Loucy (cell line): ENCODE measurements at regions not wholly inside any gene's neighbourhood (a gene's known extent, or its start where the extent isn't known, plus 50 kb on each side); places are given as distances from the start of the nearest gene placed in this dataset.

ENCODE experiments used
- H2AFZ ChIP-seq: fragments of 200-600 bp; sonication (generic); 2 replicates; pipeline ENCODE4 v1.6.0; 2016; ENCODE audit warnings: antibody characterized with exemption, mild to moderate bottlenecking, low read length, moderate library complexity
- H3F3A ChIP-seq: fragments of 200-600 bp; 2 replicates; pipeline ENCODE4 v1.6.0; 2016; ENCODE audit warnings: antibody characterized with exemption, low read depth, mild to moderate bottlenecking
- H3K27me3 ChIP-seq: fragments of 200-600 bp; sonication (generic); 2 replicates; pipeline ENCODE4 v1.6.1; 2014; ENCODE audit warnings: low read length, mild to moderate bottlenecking; ENCODE audit not compliant: insufficient read depth, poor library complexity, severe bottlenecking
- H3K36me3 ChIP-seq: fragments of 200-600 bp; sonication (generic); 2 replicates; pipeline ENCODE4 v1.6.1; 2016; ENCODE audit warnings: low read length; ENCODE audit not compliant: insufficient read depth
- H3K4me1 ChIP-seq: fragments of 200-600 bp; sonication (generic); 2 replicates; pipeline ENCODE4 v1.5.1; 2014; ENCODE audit warnings: low read length, mild to moderate bottlenecking; ENCODE audit not compliant: insufficient read depth, poor library complexity, severe bottlenecking
- H3K4me2 ChIP-seq: fragments of 200-600 bp; sonication (generic); 2 replicates; pipeline ENCODE4 v1.6.0; 2014; ENCODE audit warnings: antibody characterized with exemption, low read length, low read depth, mild to moderate bottlenecking; ENCODE audit not compliant: poor library complexity, severe bottlenecking
- H3K4me3 ChIP-seq: fragments of 200-600 bp; sonication (generic); 2 replicates; pipeline ENCODE4 v1.5.1; 2014; ENCODE audit warnings: low read length, mild to moderate bottlenecking, mixed read lengths; ENCODE audit not compliant: poor library complexity, severe bottlenecking
- H3K79me2 ChIP-seq: fragments of 200-600 bp; sonication (generic); 2 replicates; pipeline ENCODE4 v1.6.1; 2014; ENCODE audit warnings: low read length; ENCODE audit not compliant: insufficient read depth
- H3K9ac ChIP-seq: fragments of 200-600 bp; sonication (generic); 2 replicates; pipeline ENCODE4 v1.6.0; 2014; ENCODE audit warnings: mild to moderate bottlenecking, low read depth, low read length, moderate library complexity; ENCODE audit not compliant: poor library complexity, severe bottlenecking
- H3K9me2 ChIP-seq: fragments of 200-600 bp; sonication (generic); replicated peaks from 2 replicates; pipeline ENCODE4 v1.6.1; 2016; ENCODE audit warnings: low read depth, low read length, mixed read lengths
- H3K9me3 ChIP-seq: fragments of 200-600 bp; sonication (generic); 2 replicates; pipeline ENCODE4 v1.6.1; 2014; ENCODE audit warnings: mild to moderate bottlenecking, antibody characterized with exemption, low read length, low read depth; ENCODE audit not compliant: insufficient read depth
- H4K20me1 ChIP-seq: fragments of 200-600 bp; sonication (generic); 2 replicates; pipeline ENCODE4 v1.6.0; 2014; ENCODE audit warnings: antibody characterized with exemption, low read length, mild to moderate bottlenecking; ENCODE audit not compliant: insufficient read depth, poor library complexity, severe bottlenecking
- CTCF ChIP-seq: fragments of 200-600 bp; sonication (generic); conservative IDR thresholded peaks from 2 replicates; pipeline ENCODE4 v1.5.1; 2014; ENCODE audit warnings: mild to moderate bottlenecking, antibody characterized with exemption, low read length
- EZH2phosphoT487 ChIP-seq: fragments of 200-600 bp; IDR thresholded peaks from 2 replicates; pipeline ENCODE4 v1.6.1; 2018; ENCODE audit warnings: antibody characterized with exemption, mild to moderate bottlenecking, moderate library complexity, borderline replicate concordance

GRCh38 chrX:39981946-39982345 is 115.8 kb downstream of the BCOR start:
- Histone ChIP-seq H3K4me2 (no peak overlapping the region), H3K9ac (no peak overlapping the region), H3F3A (no peaks in the 10 kb centered on the region), H3K27me3 (no peaks in the 10 kb centered on the region), H4K20me1 (no peaks in the 10 kb centered on the region), H2AFZ (no peak overlapping the region), H3K4me3 (no peak overlapping the region), H3K9me2 (no peaks in the 10 kb centered on the region), H3K4me1 (peaks cover 8% of the 10 kb centered on the region), H3K79me2 (no peaks in the 10 kb centered on the region), H3K9me3 (no peaks in the 10 kb centered on the region), H3K36me3 (no peaks in the 10 kb centered on the region)
- no peak for TF ChIP-seq EZH2phosphoT487
- no peak for TF ChIP-seq CTCF

GRCh38 chrX:39982948-39983347 is 114.8 kb downstream of the BCOR start:
- H3K4me2 ChIP-seq: no peak overlapping the region
- H2AFZ ChIP-seq: no peak overlapping the region
- H3K4me1 ChIP-seq: peaks cover 8% of the 10 kb centered on the region
- H3K27me3 ChIP-seq: no peaks in the 10 kb centered on the region
- H3K36me3 ChIP-seq: no peaks in the 10 kb centered on the region
- H3F3A ChIP-seq: no peaks in the 10 kb centered on the region
- no peaks in the 10 kb centered on the region for H3K9me3 ChIP-seq
- no peaks in the 10 kb centered on the region for H4K20me1 ChIP-seq
- H3K4me3 ChIP-seq: no peak overlapping the region
- no peaks in the 10 kb centered on the region for H3K79me2 ChIP-seq
- H3K9me2 ChIP-seq: no peaks in the 10 kb centered on the region
- H3K9ac ChIP-seq: no peak overlapping the region
- no peak for TF ChIP-seq CTCF
- no peak for TF ChIP-seq EZH2phosphoT487

GRCh38 chrX:39983715-39984114 is 114.0 kb downstream of the BCOR start:
- Histone ChIP-seq H3F3A (no peaks in the 10 kb centered on the region), H2AFZ (no peak overlapping the region), H3K9me3 (no peaks in the 10 kb centered on the region), H3K4me2 (no peak overlapping the region), H3K27me3 (no peaks in the 10 kb centered on the region), H3K4me3 (no peak overlapping the region), H3K9ac (no peak overlapping the region), H3K9me2 (no peaks in the 10 kb centered on the region), H3K79me2 (no peaks in the 10 kb centered on the region), H3K4me1 (peaks cover 2% of the 10 kb centered on the region), H4K20me1 (no peaks in the 10 kb centered on the region), H3K36me3 (no peaks in the 10 kb centered on the region)
- TF ChIP-seq EZH2phosphoT487 (no peak), CTCF (no peak)
